SK-N-SH (cell line): ENCODE measurements at regions not wholly inside any gene's neighbourhood (a gene's known extent, or its start where the extent isn't known, plus 50 kb on each side); places are given as distances from the start of the nearest gene placed in this dataset.

Experiments
- CTCF ChIA-PET: fragments of 300-600, 350-600 bp; formaldehyde crosslinking; extraction: SDS; loops from one replicate; lab custom pipeline; 2021; lab: Yijun Ruan, JAX
- POLR2A ChIA-PET: fragments of 350-600 bp; sonication (Branson Sonifier 250); formaldehyde crosslinking; extraction: SDS; loops from one replicate; lab custom pipeline; 2020; ENCODE audit warnings: antibody characterized with exemption, inconsistent platforms; lab: Yijun Ruan, JAX
- DNase-seq: peaks from one replicate; pipeline ENCODE4 v3.0.0; 2012
- H2AFZ ChIP-seq: fragments of 200-600 bp; sonication (generic); 2 replicates; pipeline ENCODE4 v1.8.1; 2016; ENCODE audit warnings: antibody characterized with exemption, mild to moderate bottlenecking, low read depth
- H3F3A ChIP-seq: fragments of 200-600 bp; sonication (generic); replicated peaks from 2 replicates; pipeline ENCODE3; 2016; ENCODE audit warnings: antibody characterized with exemption, mild to moderate bottlenecking; ENCODE audit not compliant: insufficient read depth
- H3K27ac ChIP-seq, 2 experiments: fragments of 200-500 bp in 1 of 2; fragments of 200-600 bp in 1 of 2; sonication (Bioruptor generic) in 1 of 2; sonication (generic), shearing (Covaris generic) in 1 of 2; 2 replicates each; pipeline versions ENCODE4 v1.5.1 to v1.6.1; 2014 to 2016; ENCODE audit warnings: low read depth in 2 of 2, inconsistent platforms in 1 of 2, low read length in 1 of 2, mild to moderate bottlenecking in 1 of 2, mixed read lengths in 1 of 2
- H3K27me3 ChIP-seq: fragments of 200-600 bp; sonication (generic), shearing (Covaris generic); 2 replicates; pipeline ENCODE4 v1.6.1; 2016; ENCODE audit warnings: mixed run types; ENCODE audit not compliant: insufficient read depth
- H3K36me3 ChIP-seq, 2 experiments: fragments of 200-500 bp in 1 of 2; fragments of 200-600 bp in 1 of 2; sonication (Bioruptor generic) in 1 of 2; sonication (generic) in 1 of 2; replicated peaks in 1 of 2; 2 replicates each; pipeline versions ENCODE3 to v1.5.1; 2014 to 2016; ENCODE audit warnings: low read length in 1 of 2, mild to moderate bottlenecking in 1 of 2; ENCODE audit not compliant: insufficient read depth in 2 of 2, control insufficient read depth in 1 of 2
- H3K4me1 ChIP-seq, 2 experiments: fragments of 200-500 bp in 1 of 2; fragments of 200-600 bp in 1 of 2; sonication (Bioruptor generic) in 1 of 2; sonication (generic), shearing (Covaris generic) in 1 of 2; 2 replicates each; pipeline versions ENCODE4 v1.5.1 to v1.6.1; 2014 to 2016; ENCODE audit warnings: low read depth in 1 of 2, low read length in 1 of 2, mixed run types in 1 of 2; ENCODE audit not compliant: insufficient read depth in 2 of 2, control insufficient read depth in 1 of 2
- H3K4me2 ChIP-seq: fragments of 200-600 bp; sonication (generic), shearing (Covaris generic); 2 replicates; pipeline ENCODE4 v1.6.1; 2017; ENCODE audit warnings: mixed run types
- H3K4me3 ChIP-seq, 2 experiments: fragments of 200-500 bp in 1 of 2; fragments of 200-600 bp in 1 of 2; sonication (Bioruptor generic) in 1 of 2; sonication (generic), shearing (Covaris generic) in 1 of 2; 2 replicates each; pipeline versions ENCODE4 v1.5.1 to v1.8.1; 2014 to 2016; ENCODE audit warnings: low read depth in 2 of 2, inconsistent platforms in 1 of 2, low read length in 1 of 2, mild to moderate bottlenecking in 1 of 2, mixed read lengths in 1 of 2, moderate library complexity in 1 of 2
- H3K79me2 ChIP-seq: fragments of 200-600 bp; sonication (generic); 2 replicates; pipeline ENCODE4 v1.8.1; 2017; ENCODE audit warnings: mild to moderate bottlenecking; ENCODE audit not compliant: insufficient read depth
- H3K9ac ChIP-seq: fragments of 200-600 bp; sonication (generic); 2 replicates; pipeline ENCODE4 v1.6.1; 2017; ENCODE audit warnings: mixed run types
- H3K9me2 ChIP-seq: fragments of 200-600 bp; sonication (generic); 2 replicates; pipeline ENCODE4 v1.6.1; 2017; ENCODE audit warnings: mixed run types
- H3K9me3 ChIP-seq: fragments of 200-600 bp; sonication (generic); 2 replicates; pipeline ENCODE4 v1.6.1; 2017; ENCODE audit warnings: mixed run types, mild to moderate bottlenecking, moderate library complexity
- H4K20me1 ChIP-seq: fragments of 200-600 bp; sonication (generic); 2 replicates; pipeline ENCODE4 v1.6.1; 2017; ENCODE audit warnings: mild to moderate bottlenecking, mixed run types; ENCODE audit not compliant: insufficient read depth
- CTCF ChIP-seq: fragments of 200-600 bp; sonication (generic); IDR thresholded peaks from 2 replicates; pipeline ENCODE4 v1.6.1; 2017; ENCODE audit warnings: antibody characterized with exemption, mild to moderate bottlenecking, moderate library complexity
- ELF1 ChIP-seq: IDR thresholded peaks from 2 replicates; pipeline ENCODE4 v1.4.0; 2012
- EP300 ChIP-seq, 2 experiments: IDR thresholded peaks; 2 replicates each; pipeline versions ENCODE4 v1.4.0 to v1.6.1; 2012; ENCODE audit warnings: borderline replicate concordance in 1 of 2, low read depth in 1 of 2, low read length in 1 of 2
- FOXM1 ChIP-seq: IDR thresholded peaks from 2 replicates; pipeline ENCODE4 v1.4.0; 2012; ENCODE audit warnings: low read depth, mild to moderate bottlenecking
- IRF3 ChIP-seq: fragments of 150-350 bp; IDR thresholded peaks from 2 replicates; pipeline ENCODE4 v1.6.1; 2016; ENCODE audit warnings: mild to moderate bottlenecking, low read depth, low read length
- MEF2A ChIP-seq: IDR thresholded peaks from 2 replicates; pipeline ENCODE4 v1.4.0; 2012; ENCODE audit warnings: low read depth, borderline replicate concordance
- MXI1 ChIP-seq: IDR thresholded peaks from 2 replicates; pipeline ENCODE4 v1.6.1; 2012; ENCODE audit warnings: mild to moderate bottlenecking, low read depth, low read length, improper control_type of control experiment
- POLR2AphosphoS5 ChIP-seq: IDR thresholded peaks from 2 replicates; pipeline ENCODE4 v1.6.1; 2012; ENCODE audit warnings: low read depth, low read length
- RAD21 ChIP-seq: IDR thresholded peaks from 2 replicates; pipeline ENCODE4 v1.6.1; 2012; ENCODE audit warnings: mild to moderate bottlenecking, low read length
- RCOR1 ChIP-seq: fragments of 150-350 bp; IDR thresholded peaks from 2 replicates; pipeline ENCODE4 v1.6.1; 2017; ENCODE audit warnings: antibody characterized with exemption, low read length
- RFX5 ChIP-seq: IDR thresholded peaks from 2 replicates; pipeline ENCODE4 v1.6.1; 2012; ENCODE audit warnings: mild to moderate bottlenecking, improper control_type of control experiment, low read length
- RXRA ChIP-seq: IDR thresholded peaks from 2 replicates; pipeline ENCODE4 v1.4.0; 2012; ENCODE audit warnings: low read depth, mild to moderate bottlenecking, borderline replicate concordance
- TEAD4 ChIP-seq: IDR thresholded peaks from 2 replicates; pipeline ENCODE4 v1.4.0; 2012; ENCODE audit warnings: mild to moderate bottlenecking, borderline replicate concordance; ENCODE audit not compliant: insufficient read depth
- YY1 ChIP-seq: IDR thresholded peaks from 2 replicates; pipeline ENCODE4 v1.4.0; 2012; ENCODE audit warnings: low read depth, mild to moderate bottlenecking
- WGBS: methylation state at CpG from one replicate; pipeline ENCODE4 v1.1.6; 2017; ENCODE audit warnings: low lambda C conversion rate; 5-methylcytosine and 5-hydroxymethylcytosine counted together
- TF ChIP-seq, protein P1 (sequence below): IDR thresholded peaks from 2 replicates; pipeline ENCODE4 v1.4.0; 2012; ENCODE audit warnings: low read depth, borderline replicate concordance
- TF ChIP-seq, protein P2 (sequence below): IDR thresholded peaks from 2 replicates; pipeline ENCODE4 v1.6.1; 2012; ENCODE audit warnings: mild to moderate bottlenecking, low read depth, low read length, moderate library complexity

DNA sequence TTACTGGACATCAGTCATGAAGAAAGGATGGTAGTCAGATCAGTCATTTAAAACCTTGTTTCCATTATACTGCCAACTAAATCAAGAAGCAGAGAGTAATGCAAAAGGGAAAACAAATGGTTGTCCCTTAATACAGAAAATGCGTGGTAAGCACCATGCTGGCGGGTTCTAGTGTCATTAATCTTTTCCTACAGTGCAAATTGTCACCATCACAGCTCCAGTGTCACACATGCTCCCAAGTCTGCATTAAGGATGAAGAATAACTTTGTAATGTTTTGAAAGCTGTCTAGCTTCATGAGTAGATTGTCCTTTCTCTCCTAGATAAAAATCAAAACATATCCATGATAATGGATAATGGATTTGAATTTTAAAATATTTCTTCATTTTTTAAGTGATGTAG lies 735.6 kb downstream of the EPHA7 start:
- Histone ChIP-seq H3K27ac (no peak overlapping the region), H3K27me3 (no peaks in the 10 kb centered on the region), H4K20me1 (no peaks in the 10 kb centered on the region), H3K79me2 (no peaks in the 10 kb centered on the region), H3K9me3 (no peaks in the 10 kb centered on the region), H3K9ac (no peak overlapping the region), H3K36me3 (no peaks in the 10 kb centered on the region), H3K9me2 (no peaks in the 10 kb centered on the region), H3K4me2 (no peak overlapping the region)
- no peak for DNase-seq
- WGBS = 16% methylated on average over 2 of the region's 2 CpGs
- POLR2A ChIA-PET = no interaction called here
- CTCF ChIA-PET = no interaction called here
- TF ChIP-seq MEF2A = no peak
- TF ChIP-seq ELF1 = no peak
- TF ChIP-seq RFX5 = no peak
- TF ChIP-seq, protein P1, sequence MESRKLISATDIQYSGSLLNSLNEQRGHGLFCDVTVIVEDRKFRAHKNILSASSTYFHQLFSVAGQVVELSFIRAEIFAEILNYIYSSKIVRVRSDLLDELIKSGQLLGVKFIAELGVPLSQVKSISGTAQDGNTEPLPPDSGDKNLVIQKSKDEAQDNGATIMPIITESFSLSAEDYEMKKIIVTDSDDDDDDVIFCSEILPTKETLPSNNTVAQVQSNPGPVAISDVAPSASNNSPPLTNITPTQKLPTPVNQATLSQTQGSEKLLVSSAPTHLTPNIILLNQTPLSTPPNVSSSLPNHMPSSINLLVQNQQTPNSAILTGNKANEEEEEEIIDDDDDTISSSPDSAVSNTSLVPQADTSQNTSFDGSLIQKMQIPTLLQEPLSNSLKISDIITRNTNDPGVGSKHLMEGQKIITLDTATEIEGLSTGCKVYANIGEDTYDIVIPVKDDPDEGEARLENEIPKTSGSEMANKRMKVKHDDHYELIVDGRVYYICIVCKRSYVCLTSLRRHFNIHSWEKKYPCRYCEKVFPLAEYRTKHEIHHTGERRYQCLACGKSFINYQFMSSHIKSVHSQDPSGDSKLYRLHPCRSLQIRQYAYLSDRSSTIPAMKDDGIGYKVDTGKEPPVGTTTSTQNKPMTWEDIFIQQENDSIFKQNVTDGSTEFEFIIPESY = no peak
- TF ChIP-seq TEAD4 = no peak
- no peak for TF ChIP-seq FOXM1
- no peak for TF ChIP-seq RAD21
- no peak for TF ChIP-seq RXRA
- TF ChIP-seq CTCF = no peak
- no peak for TF ChIP-seq YY1
- TF ChIP-seq IRF3 = no peak
- TF ChIP-seq RCOR1 = no peak
- TF ChIP-seq MXI1 = no peak
- no peak for TF ChIP-seq EP300 (IDR thresholded peaks at IDR 0.05; ENCODE audit: borderline replicate concordance in 1 of 2, low read depth in 1 of 2, low read length in 1 of 2)
- TF ChIP-seq, protein P2, sequence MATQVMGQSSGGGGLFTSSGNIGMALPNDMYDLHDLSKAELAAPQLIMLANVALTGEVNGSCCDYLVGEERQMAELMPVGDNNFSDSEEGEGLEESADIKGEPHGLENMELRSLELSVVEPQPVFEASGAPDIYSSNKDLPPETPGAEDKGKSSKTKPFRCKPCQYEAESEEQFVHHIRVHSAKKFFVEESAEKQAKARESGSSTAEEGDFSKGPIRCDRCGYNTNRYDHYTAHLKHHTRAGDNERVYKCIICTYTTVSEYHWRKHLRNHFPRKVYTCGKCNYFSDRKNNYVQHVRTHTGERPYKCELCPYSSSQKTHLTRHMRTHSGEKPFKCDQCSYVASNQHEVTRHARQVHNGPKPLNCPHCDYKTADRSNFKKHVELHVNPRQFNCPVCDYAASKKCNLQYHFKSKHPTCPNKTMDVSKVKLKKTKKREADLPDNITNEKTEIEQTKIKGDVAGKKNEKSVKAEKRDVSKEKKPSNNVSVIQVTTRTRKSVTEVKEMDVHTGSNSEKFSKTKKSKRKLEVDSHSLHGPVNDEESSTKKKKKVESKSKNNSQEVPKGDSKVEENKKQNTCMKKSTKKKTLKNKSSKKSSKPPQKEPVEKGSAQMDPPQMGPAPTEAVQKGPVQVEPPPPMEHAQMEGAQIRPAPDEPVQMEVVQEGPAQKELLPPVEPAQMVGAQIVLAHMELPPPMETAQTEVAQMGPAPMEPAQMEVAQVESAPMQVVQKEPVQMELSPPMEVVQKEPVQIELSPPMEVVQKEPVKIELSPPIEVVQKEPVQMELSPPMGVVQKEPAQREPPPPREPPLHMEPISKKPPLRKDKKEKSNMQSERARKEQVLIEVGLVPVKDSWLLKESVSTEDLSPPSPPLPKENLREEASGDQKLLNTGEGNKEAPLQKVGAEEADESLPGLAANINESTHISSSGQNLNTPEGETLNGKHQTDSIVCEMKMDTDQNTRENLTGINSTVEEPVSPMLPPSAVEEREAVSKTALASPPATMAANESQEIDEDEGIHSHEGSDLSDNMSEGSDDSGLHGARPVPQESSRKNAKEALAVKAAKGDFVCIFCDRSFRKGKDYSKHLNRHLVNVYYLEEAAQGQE = no peak
- TF ChIP-seq POLR2AphosphoS5 = no peak
- TF ChIP-seq, all 33 proteins: peak for 0
- H2AFZ ChIP-seq = no peak overlapping the region
- H3K4me1 ChIP-seq = no peaks in the 10 kb centered on the region
- no peaks in the 10 kb centered on the region for H3F3A ChIP-seq
- H3K4me3 ChIP-seq = no peak overlapping the region
